Spinal cord (tissue), 9 donors: ENCODE measurements at regions not wholly inside any gene's neighbourhood (a gene's known extent, or its start where the extent isn't known, plus 50 kb on each side); places are given as distances from the start of the nearest gene placed in this dataset.

Experiments used
- DNase-seq, 6 donors: peaks; one replicate each; pipeline versions ENCODE4 v3.0.0 to v3.0.0-alpha.2; 2013 to 2015; ENCODE audit warnings: low spot score in 6 of 6, low read depth in 4 of 6
- H3K27ac ChIP-seq: one replicate; pipeline ENCODE4 v1.5.1; 2013; ENCODE audit warnings: low read depth, low read length, control low read depth
- H3K27me3 ChIP-seq: one replicate; pipeline ENCODE4 v1.6.1; 2013; ENCODE audit warnings: low read length; ENCODE audit not compliant: control insufficient read depth, insufficient read depth
- H3K36me3 ChIP-seq: one replicate; pipeline ENCODE4 v1.6.1; 2013; ENCODE audit warnings: low read length; ENCODE audit not compliant: control insufficient read depth, insufficient read depth
- H3K4me1 ChIP-seq: one replicate; pipeline ENCODE4 v1.6.1; 2013; ENCODE audit warnings: low read length; ENCODE audit not compliant: control insufficient read depth, insufficient read depth
- H3K4me3 ChIP-seq: one replicate; pipeline ENCODE4 v1.5.1; 2013; ENCODE audit warnings: low read depth, low read length, control low read depth
- H3K9me3 ChIP-seq: one replicate; pipeline ENCODE4 v1.6.1; 2013; ENCODE audit warnings: low read length; ENCODE audit not compliant: control insufficient read depth, insufficient read depth
- WGBS: methylation state at CpG from one replicate; pipeline ENCODE4 v1.1.5; 2013; ENCODE audit warnings: missing lambda C conversion rate; ENCODE audit not compliant: insufficient coverage; 5-methylcytosine and 5-hydroxymethylcytosine counted together
- donor health status: healthy.

DNA sequence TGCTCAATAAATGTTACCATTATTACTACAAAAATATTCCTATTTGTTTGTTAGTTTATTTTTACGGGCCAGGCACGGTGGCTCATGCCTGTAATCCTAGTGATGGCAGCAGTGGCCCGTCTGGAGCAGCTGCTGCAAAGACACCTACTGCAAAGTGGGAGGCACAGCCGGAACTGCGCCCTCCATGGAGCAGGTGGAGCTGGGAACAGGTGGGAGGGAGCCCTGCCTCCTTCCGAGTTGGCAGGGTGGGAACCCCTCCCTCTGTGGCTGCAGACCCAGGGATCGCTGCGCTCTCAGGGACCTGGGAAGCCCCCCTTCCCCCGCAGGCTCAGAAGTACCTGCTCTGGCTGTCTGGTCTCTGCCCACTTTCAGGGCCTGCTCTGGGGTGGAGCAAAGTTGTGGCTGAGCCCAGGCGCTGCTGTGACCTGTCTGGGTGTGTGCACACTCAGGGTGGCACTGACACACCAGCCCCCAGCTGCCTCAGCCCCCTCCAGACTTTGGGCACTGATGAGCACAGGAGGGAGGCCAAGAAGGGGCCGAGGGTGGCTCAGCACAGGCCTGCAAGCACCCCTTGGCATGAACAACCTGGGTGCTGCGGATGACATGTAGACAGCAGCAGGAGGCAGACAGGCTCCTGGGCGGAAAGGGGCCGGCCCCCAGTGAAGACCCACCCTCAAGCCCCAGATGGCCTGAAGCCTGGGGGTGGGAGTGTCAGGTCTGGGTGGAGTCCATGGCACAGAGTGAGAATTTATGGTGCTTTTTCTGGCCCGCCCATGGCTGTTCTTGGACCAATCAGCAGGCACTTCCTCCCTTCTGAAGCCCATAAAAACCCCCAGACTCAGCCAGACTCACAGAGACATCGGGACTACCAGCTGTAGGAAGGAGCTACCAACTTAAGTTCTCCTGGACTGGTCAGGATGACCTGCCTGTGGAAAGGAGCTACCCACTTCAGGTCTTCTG, 103.7 kb upstream of the CLMP start:
- WGBS: 97% methylated on average over 9 of the region's 16 CpGs
- Histone ChIP-seq H3K27me3 (peaks cover 4% of the 10 kb centered on the region), H3K4me3 (no peak overlapping the region), H3K4me1 (peaks cover 19% of the 10 kb centered on the region), H3K36me3 (no peaks in the 10 kb centered on the region), H3K9me3 (no peaks in the 10 kb centered on the region), H3K27ac (no peak overlapping the region)
- no peak for DNase-seq

DNA sequence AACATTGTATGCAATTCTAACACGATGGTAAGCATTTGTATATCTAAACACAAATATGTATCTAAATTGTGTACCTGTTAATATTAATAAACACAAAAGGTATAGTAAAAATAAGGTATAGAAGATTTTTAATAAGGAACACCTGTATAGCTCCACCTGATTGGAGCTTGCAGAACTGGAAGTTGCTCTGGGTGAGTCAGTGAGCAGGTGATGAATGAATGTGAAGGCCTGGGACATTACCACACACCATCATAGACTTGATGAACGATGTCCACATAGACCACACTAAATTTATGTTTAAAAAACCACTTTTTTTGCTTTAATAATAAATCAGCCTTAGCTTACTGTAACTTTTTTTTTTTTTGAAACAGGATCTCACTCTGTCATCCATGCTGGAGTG, 97.6 kb upstream of the CLMP start:
- Histone ChIP-seq H3K27ac (no peak overlapping the region), H3K4me1 (no peaks in the 10 kb centered on the region), H3K9me3 (no peaks in the 10 kb centered on the region), H3K36me3 (no peaks in the 10 kb centered on the region), H3K4me3 (no peak overlapping the region), H3K27me3 (no peaks in the 10 kb centered on the region)
- no peak for DNase-seq
- no CpG with 5 or more reads among the region's 2 CpGs for WGBS

DNA sequence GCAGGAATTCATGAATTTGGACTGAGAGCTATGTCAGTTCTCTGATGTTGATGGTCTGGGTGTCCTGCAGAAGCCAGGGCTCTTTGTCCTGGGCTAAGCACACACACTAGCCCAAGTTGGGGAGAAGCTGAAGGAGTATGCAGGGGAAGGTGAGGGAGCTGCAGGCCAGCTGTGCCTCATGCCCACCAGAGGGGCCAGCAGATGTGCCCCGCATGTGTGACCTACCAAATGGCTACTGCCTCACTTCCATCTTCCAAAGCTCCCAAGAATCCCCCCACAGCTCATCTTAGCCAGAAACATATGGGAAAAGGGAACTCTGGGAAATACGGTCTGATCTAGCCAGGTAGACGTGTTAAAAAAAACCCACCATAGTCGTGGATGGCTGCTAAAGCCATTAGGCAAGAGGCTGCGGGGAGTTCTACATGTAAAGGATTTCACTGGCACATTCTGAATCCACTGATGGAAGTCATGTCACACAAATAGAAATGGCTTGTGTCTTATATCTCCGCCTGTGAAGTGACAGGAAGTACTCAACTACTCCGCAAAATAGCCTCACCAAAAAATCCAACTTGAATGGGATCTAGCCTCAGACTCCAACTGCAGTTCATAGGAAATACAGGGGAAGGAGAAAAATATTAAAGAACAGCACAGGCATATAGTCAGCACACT, 96.3 kb upstream of the CLMP start:
- Histone ChIP-seq H3K36me3 (no peaks in the 10 kb centered on the region), H3K9me3 (no peaks in the 10 kb centered on the region), H3K4me3 (no peak overlapping the region), H3K4me1 (no peaks in the 10 kb centered on the region), H3K27ac (no peak overlapping the region), H3K27me3 (no peaks in the 10 kb centered on the region)
- DNase-seq: no peak
- WGBS: 91% methylated on average over 4 of the region's 7 CpGs

DNA sequence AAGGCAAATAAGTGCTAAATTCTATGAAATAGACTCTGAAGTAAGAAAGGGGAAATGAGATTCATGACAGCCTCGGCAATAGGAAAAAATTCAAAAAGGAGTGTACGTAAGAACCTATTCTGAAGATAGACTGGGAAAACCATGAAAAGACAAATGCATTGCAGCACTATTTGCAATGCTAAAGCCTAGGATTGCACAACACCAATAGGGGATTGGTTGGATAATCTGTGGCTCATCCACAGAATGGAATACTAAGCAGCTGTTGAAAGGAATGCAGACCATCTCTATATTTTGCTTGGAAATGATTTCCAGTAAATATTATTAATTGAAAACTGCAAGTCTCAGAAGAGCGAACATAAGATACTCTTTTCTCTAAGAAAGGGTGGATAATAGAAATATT, 91.7 kb upstream of the CLMP start:
- H3K4me1 ChIP-seq: no peaks in the 10 kb centered on the region
- 100% methylated on average over 1 of the region's 3 CpGs for WGBS
- no peak overlapping the region for H3K27ac ChIP-seq
- no peaks in the 10 kb centered on the region for H3K27me3 ChIP-seq
- no peaks in the 10 kb centered on the region for H3K9me3 ChIP-seq
- H3K36me3 ChIP-seq: no peaks in the 10 kb centered on the region
- no peak overlapping the region for H3K4me3 ChIP-seq
- DNase-seq: no peak

DNA sequence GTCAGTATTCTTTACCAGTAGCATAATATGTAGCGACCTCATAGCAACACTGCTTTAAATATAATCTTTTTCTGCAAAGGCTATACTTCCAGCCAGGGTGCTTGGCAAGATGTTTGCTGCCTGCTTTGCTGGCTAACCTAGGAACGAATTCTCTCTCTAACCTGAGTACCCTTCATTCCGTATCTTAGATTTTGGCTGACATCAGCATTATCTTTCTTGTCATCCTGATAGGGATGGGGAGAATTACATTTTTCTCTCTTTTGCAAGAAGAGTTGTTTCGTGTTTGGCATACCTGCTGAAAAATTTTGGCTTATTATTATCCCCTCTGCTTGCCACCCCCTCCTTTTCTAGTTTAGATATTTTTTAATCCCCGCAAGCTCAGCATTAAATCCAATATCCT, 91.2 kb upstream of the CLMP start:
- H3K27me3 ChIP-seq: no peaks in the 10 kb centered on the region
- H3K9me3 ChIP-seq: no peaks in the 10 kb centered on the region
- no peak overlapping the region for H3K4me3 ChIP-seq
- no peak overlapping the region for H3K27ac ChIP-seq
- H3K36me3 ChIP-seq: no peaks in the 10 kb centered on the region
- H3K4me1 ChIP-seq: no peaks in the 10 kb centered on the region
- WGBS: 94% methylated on average over 3 of the region's 5 CpGs
- DNase-seq: no peak

DNA sequence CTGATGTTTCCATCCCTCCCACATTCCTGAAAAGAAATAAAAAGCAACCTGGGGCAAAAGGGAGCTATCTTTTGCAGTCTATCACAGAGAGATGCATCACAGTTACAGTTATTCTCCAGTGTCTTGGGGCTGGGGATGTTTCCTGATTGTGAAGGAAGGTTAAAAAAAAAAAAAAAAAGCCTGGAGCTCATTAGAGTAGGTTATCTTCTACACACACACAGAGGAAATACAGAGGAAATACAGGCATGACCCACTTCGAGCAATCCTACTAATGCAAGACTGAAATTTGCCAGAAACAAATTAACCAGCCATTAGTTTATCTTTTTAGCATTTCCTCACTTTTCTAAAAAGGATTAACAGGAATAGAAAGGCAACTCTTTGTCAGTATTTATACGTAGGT, 89.4 kb upstream of the CLMP start:
- WGBS: no CpG with 5 or more reads among the region's 2 CpGs
- H3K27ac ChIP-seq: no peak overlapping the region
- no peaks in the 10 kb centered on the region for H3K36me3 ChIP-seq
- no peak overlapping the region for H3K4me3 ChIP-seq
- H3K9me3 ChIP-seq: no peaks in the 10 kb centered on the region
- H3K27me3 ChIP-seq: no peaks in the 10 kb centered on the region
- no peak for DNase-seq
- H3K4me1 ChIP-seq: no peaks in the 10 kb centered on the region

DNA sequence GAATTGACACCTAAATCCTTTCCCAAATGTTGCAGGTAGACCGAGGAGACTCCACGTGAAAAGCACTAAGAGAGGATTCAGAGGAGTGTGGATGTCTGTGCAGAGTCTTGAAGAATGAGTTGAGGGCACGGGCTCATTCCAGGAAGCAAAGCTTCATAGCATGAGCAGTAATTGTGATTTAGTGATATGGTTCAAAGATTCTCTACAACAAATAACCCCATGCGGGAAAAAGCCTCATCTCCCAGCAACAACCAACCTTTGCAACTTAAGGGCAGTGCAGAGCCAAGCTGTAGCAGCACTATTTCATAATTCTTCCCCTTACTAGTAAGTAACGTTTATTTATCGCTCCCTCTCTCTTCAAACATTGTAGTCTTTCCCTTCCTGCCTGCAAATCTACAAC, 87.5 kb upstream of the CLMP start:
- Histone ChIP-seq H3K4me3 (no peak overlapping the region), H3K27ac (no peak overlapping the region), H3K36me3 (no peaks in the 10 kb centered on the region), H3K9me3 (no peaks in the 10 kb centered on the region), H3K4me1 (no peaks in the 10 kb centered on the region), H3K27me3 (no peaks in the 10 kb centered on the region)
- 43% methylated on average over 1 of the region's 6 CpGs for WGBS
- peak in 1 of 6 donors; percentile 71 for DNase-seq

DNA sequence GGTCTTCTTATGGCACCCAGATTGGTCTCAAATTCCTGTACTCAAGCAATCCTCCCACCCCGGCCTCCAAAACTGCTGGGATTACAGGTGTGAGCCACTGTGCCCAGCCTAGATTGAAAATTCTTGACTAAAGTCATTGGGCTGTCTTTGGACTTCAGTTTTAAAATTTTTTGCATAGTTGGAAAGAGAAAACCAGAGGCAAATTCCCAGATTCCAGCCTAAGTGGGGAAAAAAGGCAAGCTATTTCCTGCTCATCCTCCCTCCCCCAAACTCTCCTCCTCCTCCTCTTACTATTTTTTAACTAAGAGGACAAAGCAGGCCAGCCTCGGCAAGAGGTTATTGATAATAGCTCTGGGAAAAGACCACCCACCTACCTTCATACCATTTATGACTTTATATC, 78.6 kb upstream of the CLMP start:
- H3K4me1 ChIP-seq: no peaks in the 10 kb centered on the region
- DNase-seq: no peak
- no peaks in the 10 kb centered on the region for H3K9me3 ChIP-seq
- H3K27me3 ChIP-seq: no peaks in the 10 kb centered on the region
- WGBS: no CpG with 5 or more reads among the region's 2 CpGs
- H3K4me3 ChIP-seq: no peak overlapping the region
- no peaks in the 10 kb centered on the region for H3K36me3 ChIP-seq
- H3K27ac ChIP-seq: no peak overlapping the region

DNA sequence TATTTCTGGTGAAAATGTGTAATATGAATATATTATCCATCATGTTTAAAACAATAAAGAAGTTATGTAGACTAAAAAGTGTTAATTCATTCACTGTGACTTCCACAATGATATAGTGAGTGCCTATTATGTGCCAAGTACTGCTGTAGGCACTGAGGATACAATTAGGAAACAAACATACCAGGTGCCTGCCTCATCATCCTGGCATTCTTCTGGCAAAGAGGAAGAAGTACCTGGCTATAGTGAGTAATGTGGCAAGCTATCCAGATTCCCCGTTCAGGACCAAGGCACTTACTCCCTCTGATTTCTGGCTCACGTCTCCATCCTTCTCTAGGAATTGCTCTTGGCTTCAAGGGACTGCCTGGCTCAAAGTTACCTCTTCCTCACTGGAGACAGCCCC, 77.5 kb upstream of the CLMP start:
- Histone ChIP-seq H3K4me1 (peaks cover 6% of the 10 kb centered on the region), H3K4me3 (no peak overlapping the region), H3K27me3 (no peaks in the 10 kb centered on the region), H3K27ac (no peak overlapping the region), H3K36me3 (no peaks in the 10 kb centered on the region), H3K9me3 (no peaks in the 10 kb centered on the region)
- 91% methylated on average over 1 of the region's 2 CpGs for WGBS
- DNase-seq: no peak

DNA sequence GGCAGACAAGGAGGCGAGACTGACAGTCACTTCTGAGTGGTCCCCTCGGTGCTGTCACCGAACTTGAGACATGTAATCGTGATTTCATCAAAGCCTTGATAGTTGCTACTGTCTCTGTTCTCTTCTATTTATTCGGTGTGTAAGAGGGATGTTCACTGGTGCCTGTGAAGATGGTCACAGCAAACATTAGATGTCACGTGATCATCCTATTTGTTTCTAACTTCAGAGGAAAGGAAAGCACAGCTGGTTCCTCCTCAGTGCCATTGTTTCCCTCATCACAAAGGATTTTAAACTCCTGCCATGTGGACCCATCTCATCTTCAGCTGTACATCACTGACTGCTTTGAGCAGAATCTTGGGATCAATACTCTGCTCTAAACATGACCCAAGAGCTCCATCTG, 73.1 kb upstream of the CLMP start:
- no peaks in the 10 kb centered on the region for H3K27me3 ChIP-seq
- no peaks in the 10 kb centered on the region for H3K36me3 ChIP-seq
- H3K27ac ChIP-seq: no peak overlapping the region
- H3K4me3 ChIP-seq: no peak overlapping the region
- H3K9me3 ChIP-seq: no peaks in the 10 kb centered on the region
- H3K4me1 ChIP-seq: peaks cover 6% of the 10 kb centered on the region
- WGBS: 53% methylated on average over 5 of the region's 6 CpGs
- DNase-seq: peak in 1 of 6 donors; percentile 87
